GM12878 (cell line): ENCODE measurements at regions not wholly inside any gene's neighbourhood (a gene's known extent, or its start where the extent isn't known, plus 50 kb on each side); places are given as distances from the start of the nearest gene placed in this dataset.

Experiments
- ATAC-seq: fragments of 200-7000 bp; cut with Tn5 transposase; 3 replicates; pipeline ENCODE4 v1.9.1; 2020; ENCODE audit warnings: mild to moderate bottlenecking, moderate library complexity
- BruUV-seq: library from RNA; stranded (reverse); fragments of 400-500 nt; replicated peaks from 2 replicates; lab custom pipeline; 2021; lab: Mats Ljungman, UMichigan
- CTCF ChIA-PET: fragments of 300-600 bp; sonication (Branson Sonifier 250); formaldehyde crosslinking; extraction: SDS; loops from one replicate; lab custom pipeline; 2021; ENCODE audit warnings: inconsistent platforms; lab: Yijun Ruan, JAX
- POLR2A ChIA-PET: fragments of 350-600 bp; formaldehyde crosslinking; extraction: SDS; loops from one replicate; lab custom pipeline; 2021; ENCODE audit warnings: inconsistent platforms; lab: Charles Lee
- RAD21 ChIA-PET: fragments of 300-600 bp; sonication (Branson Sonifier 250); formaldehyde crosslinking; loops from one replicate; lab custom pipeline; 2023; ENCODE audit warnings: antibody characterized with exemption; ENCODE audit not compliant: unreplicated experiment; lab: Charles Lee
- SMC1A ChIA-PET: fragments of 300-600 bp; sonication (Branson Sonifier 250); formaldehyde crosslinking; loops from one replicate; lab custom pipeline; 2023; ENCODE audit not compliant: unreplicated experiment, uncharacterized antibody; lab: Charles Lee
- DNase-seq: peaks from one replicate; pipeline ENCODE4 v3.0.0-alpha.2; 2011; ENCODE audit warnings: low read depth, low spot score
- FAIRE-seq: peaks from 3 replicates; lab custom pipeline; 2011; peaks lifted over from hg19 to GRCh38; lab: Jason Lieb, UNC
- H2AFZ ChIP-seq: 2 replicates; pipeline ENCODE4 v1.6.0; 2011; ENCODE audit warnings: low read depth, low read length, control low read depth; ENCODE audit not compliant: control insufficient read depth
- H3K27ac ChIP-seq: 2 replicates; pipeline ENCODE4 v1.5.1; 2011; ENCODE audit warnings: control low read depth; ENCODE audit not compliant: control insufficient read depth, insufficient read depth
- H3K27me3 ChIP-seq, 2 experiments: replicated peaks in 1 of 2; 2 replicates each; pipeline versions ENCODE4 v1.6.0 to v1.6.1; 2011; ENCODE audit warnings: low read length in 1 of 2; ENCODE audit not compliant: control insufficient read depth in 2 of 2, insufficient read depth in 2 of 2
- H3K36me3 ChIP-seq, 2 experiments: 2 replicates each; pipeline ENCODE4 v1.5.1; 2011; ENCODE audit warnings: low read length in 1 of 2; ENCODE audit not compliant: control insufficient read depth in 2 of 2, insufficient read depth in 2 of 2
- H3K4me1 ChIP-seq: 2 replicates; pipeline ENCODE4 v1.6.1; 2011; ENCODE audit warnings: mild to moderate bottlenecking, low read length, moderate library complexity, mixed read lengths; ENCODE audit not compliant: control insufficient read depth, insufficient read depth
- H3K4me2 ChIP-seq: 2 replicates; pipeline ENCODE4 v1.6.0; 2011; ENCODE audit warnings: control low read depth; ENCODE audit not compliant: control insufficient read depth, insufficient read depth
- H3K4me3 ChIP-seq: fragments of 200-600 bp; sonication (generic); 2 replicates; pipeline ENCODE4 v1.5.1; 2016
- H3K79me2 ChIP-seq: 2 replicates; pipeline ENCODE4 v1.6.0; 2011; ENCODE audit warnings: low read length; ENCODE audit not compliant: control insufficient read depth, insufficient read depth
- H3K9ac ChIP-seq: 2 replicates; pipeline ENCODE4 v1.8.0; 2011; ENCODE audit warnings: low read length, control low read depth, mixed read lengths; ENCODE audit not compliant: control insufficient read depth, insufficient read depth
- H3K9me3 ChIP-seq: replicated peaks from 3 replicates; pipeline ENCODE4 v1.5.1; 2011; ENCODE audit warnings: mild to moderate bottlenecking, low read length; ENCODE audit not compliant: control insufficient read depth, insufficient read depth
- H4K20me1 ChIP-seq: 2 replicates; pipeline ENCODE4 v1.6.0; 2011; ENCODE audit not compliant: control insufficient read depth, insufficient read depth
- ASH2L ChIP-seq: fragments of 300-600, 200-600 bp; sonication (generic); IDR thresholded peaks from 2 replicates; pipeline ENCODE4 v1.6.1; 2017; ENCODE audit warnings: low read depth, mild to moderate bottlenecking, borderline replicate concordance
- CBX3 ChIP-seq: fragments of 200-600 bp; sonication (generic); IDR thresholded peaks from 2 replicates; pipeline ENCODE4 v1.6.1; 2016; ENCODE audit warnings: low read depth, borderline replicate concordance
- FOXK2 ChIP-seq: fragments of 450-650 bp; IDR thresholded peaks from 2 replicates; pipeline ENCODE4 v1.6.1; 2017; ENCODE audit warnings: mild to moderate bottlenecking, moderate library complexity
- MTA2 ChIP-seq: fragments of 450-650 bp; IDR thresholded peaks from 2 replicates; pipeline ENCODE4 v1.6.1; 2016; ENCODE audit warnings: low read depth, mild to moderate bottlenecking, moderate library complexity
- NFIC ChIP-seq: IDR thresholded peaks from 2 replicates; pipeline ENCODE4 v1.6.1; 2012; ENCODE audit warnings: low read depth, mild to moderate bottlenecking, inconsistent platforms, low read length, moderate library complexity
- NR2C1 ChIP-seq: fragments of 450-650 bp; IDR thresholded peaks from 2 replicates; pipeline ENCODE4 v1.6.1; 2017; ENCODE audit warnings: antibody characterized with exemption, mild to moderate bottlenecking, moderate library complexity
- PAX5 ChIP-seq: IDR thresholded peaks from 2 replicates; pipeline ENCODE4 v1.6.1; 2011; ENCODE audit warnings: low read depth, low read length, borderline replicate concordance
- PBX3 ChIP-seq: IDR thresholded peaks from 2 replicates; pipeline ENCODE4 v1.6.1; 2011; ENCODE audit warnings: mild to moderate bottlenecking, low read depth, low read length, moderate library complexity; ENCODE audit not compliant: insufficient replicate concordance
- PRDM15 ChIP-seq: fragments of 450-650 bp; formaldehyde crosslinking; IDR thresholded peaks from 2 replicates; pipeline ENCODE4 v1.4.0; 2020; ENCODE audit warnings: mild to moderate bottlenecking, moderate library complexity
- RELA ChIP-seq: fragments of 450-650 bp; IDR thresholded peaks from 2 replicates; pipeline ENCODE4 v1.8.0; 2014; ENCODE audit warnings: borderline replicate concordance; ENCODE audit not compliant: partially characterized antibody
- SMC3 ChIP-seq: IDR thresholded peaks from 2 replicates; pipeline ENCODE4 v1.6.1; 2011; ENCODE audit warnings: low read length, improper control_type of control experiment, borderline replicate concordance
- SRF ChIP-seq, 2 experiments: IDR thresholded peaks; 2 replicates each; pipeline ENCODE4 v1.6.1; 2011; ENCODE audit warnings: low read depth in 2 of 2, low read length in 2 of 2, mild to moderate bottlenecking in 1 of 2, moderate library complexity in 1 of 2
- STAT1 ChIP-seq: fragments of 450-650 bp; conservative IDR thresholded peaks from 2 replicates; pipeline ENCODE4 v1.6.1; 2014; ENCODE audit warnings: antibody characterized with exemption, mild to moderate bottlenecking
- STAT3 ChIP-seq: IDR thresholded peaks from 2 replicates; pipeline ENCODE4 v1.6.1; 2011; ENCODE audit warnings: low read depth, low read length, improper control_type of control experiment
- TAF1 ChIP-seq: IDR thresholded peaks from 2 replicates; pipeline ENCODE4 v1.6.1; 2011; ENCODE audit warnings: mild to moderate bottlenecking, low read depth, low read length, borderline replicate concordance
- in situ Hi-C: fragments of 300-500 bp; cut with MboI; formaldehyde crosslinking; loops from 9 replicates; pipeline ENCODE4 v1.14.3; 2018; ENCODE audit warnings: mixed read lengths
- intact Hi-C: fragments of 100-400 bp; cut with micrococcal nuclease; formaldehyde crosslinking; loops from one replicate; pipeline ENCODE4 v1.14.2; 2022; ENCODE audit not compliant: unreplicated experiment

GRCh38 chr1:47513393-47513792 is 75.5 kb downstream of the FOXD2 start (continued):
- TF ChIP-seq PRDM15 (CRISPR knock-in tag) (no peak), MTA2 (no peak), NFIC (no peak), SMC3 (no peak), ASH2L (no peak), RELA (no peak), STAT1 (no peak), NR2C1 (no peak), SRF (IDR thresholded peaks at IDR 0.05; ENCODE audit: low read depth in 2 of 2, low read length in 2 of 2) (no peak), PAX5 (no peak)
- TF ChIP-seq, all 136 proteins: peak for 0

- FAIRE-seq (no peak), DNase-seq (no peak), ATAC-seq (no peak)
- H3K27me3 ChIP-seq, result peaks cover 2 to 9% of the 10 kb centered on the region in 2 experiments; a peak in 3 of 4 replicates
- H3K27ac ChIP-seq, result no peak overlapping the region
- H3K4me3 ChIP-seq, result no peak overlapping the region
- H3K79me2 ChIP-seq, result no peaks in the 10 kb centered on the region
- SMC1A ChIA-PET, result no interaction called here
- BruUV-seq, result no TSS peak
- RAD21 ChIA-PET, result no interaction called here
- H3K9ac ChIP-seq, result no peak overlapping the region
- no peaks in the 10 kb centered on the region for H3K4me1 ChIP-seq
- TF ChIP-seq PBX3, result no peak
- no peak for TF ChIP-seq FOXK2
- TF ChIP-seq TAF1, result no peak
- TF ChIP-seq CBX3, result no peak
- no peak for TF ChIP-seq STAT3
- H3K36me3 ChIP-seq, result no peaks in the 10 kb centered on the region
- CTCF ChIA-PET, result interaction anchor here (0.6 kb wide), 1 partner anchor 74 kb away, joined by 3 read pairs; no protein-coding TSS in a partner anchor
- in situ Hi-C loops, result no loop called here
- no peak overlapping the region for H2AFZ ChIP-seq
- POLR2A ChIA-PET, result no interaction called here
- H4K20me1 ChIP-seq, result no peaks in the 10 kb centered on the region
- no peak overlapping the region for H3K4me2 ChIP-seq
- intact Hi-C loops, result no loop called here
- no peaks in the 10 kb centered on the region; the same call in 2 of the 3 replicates for H3K9me3 ChIP-seq
Measured at GRCh38 chr1:47514229-47514628, 76.4 kb downstream of the FOXD2 start.
